GDM1 (cell line): ENCODE measurements at regions not wholly inside any gene's neighbourhood (a gene's known extent, or its start where the extent isn't known, plus 50 kb on each side); places are given as distances from the start of the nearest gene placed in this dataset.
A peak's percentile ranks its signal among the peaks of the same experiment; 100 is the strongest.
"Not testable (repeated sequence)": the region's sequence is repeated elsewhere in the genome, so short reads cannot be mapped to it uniquely, and the experiment has no call there.

ENCODE experiments used
- DNase-seq: peaks from one replicate; lab custom pipeline; 2025; lab: John Stamatoyannopoulos, UW

- no peak for DNase-seq
Measured at GRCh38 chr16:66242672-66243071, 123.8 kb upstream of the CDH5 start.

- not testable (repeated sequence) for DNase-seq
Measured at GRCh38 chr16:66242206-66242605, 124.3 kb upstream of the CDH5 start.

- no peak for DNase-seq
Measured at GRCh38 chr16:66240631-66241395, 125.7 kb upstream of the CDH5 start.

GRCh38 chr16:66240088-66240487, 126.4 kb upstream of the CDH5 start:
- DNase-seq, result no peak

- DNase-seq, result no peak
Measured at GRCh38 chr16:66238696-66239095, 127.8 kb upstream of the CDH5 start.

- DNase-seq, result no peak
Measured at GRCh38 chr16:66236301-66236700, 130.2 kb upstream of the CDH5 start.

GRCh38 chr16:66231452-66232160, 134.9 kb upstream of the CDH5 start:
- DNase-seq, result no peak

- DNase-seq, result no peak
Measured at GRCh38 chr16:66229651-66230050, 136.8 kb upstream of the CDH5 start.

- DNase-seq, result no peak
Measured at GRCh38 chr16:66228792-66229191, 137.7 kb upstream of the CDH5 start.

GRCh38 chr16:66227766-66228530, 138.5 kb upstream of the CDH5 start:
- no peak for DNase-seq

- DNase-seq, result no peak
Measured at GRCh38 chr16:66226762-66227161, 139.7 kb upstream of the CDH5 start.

- no peak for DNase-seq
Measured at GRCh38 chr16:66225696-66226095, 140.8 kb upstream of the CDH5 start.

GRCh38 chr16:66224626-66225025, 141.9 kb upstream of the CDH5 start:
- DNase-seq, result no peak

GRCh38 chr16:66224186-66224585, 142.3 kb upstream of the CDH5 start:
- no peak for DNase-seq

- DNase-seq, result no peak
Measured at GRCh38 chr16:66223176-66223780, 143.2 kb upstream of the CDH5 start.

GRCh38 chr16:66222756-66223155, 143.7 kb upstream of the CDH5 start:
- DNase-seq, result no peak

GRCh38 chr16:66220702-66221101, 145.8 kb upstream of the CDH5 start:
- DNase-seq, result peak; percentile 9

- DNase-seq, result no peak
Measured at GRCh38 chr16:66219491-66219890, 147.0 kb upstream of the CDH5 start.

GRCh38 chr16:66212428-66212827, 154.1 kb upstream of the CDH5 start:
- no peak for DNase-seq

GRCh38 chr16:66211651-66212050, 154.8 kb upstream of the CDH5 start:
- DNase-seq, result no peak

- DNase-seq, result no peak
Measured at GRCh38 chr16:66207883-66208265, 158.6 kb upstream of the CDH5 start.

GRCh38 chr16:66207139-66207882, 159.2 kb upstream of the CDH5 start:
- DNase-seq, result no peak
